Osteocyte (in vitro differentiated cells): ENCODE measurements at regions not wholly inside any gene's neighbourhood (a gene's known extent, or its start where the extent isn't known, plus 50 kb on each side); places are given as distances from the start of the nearest gene placed in this dataset.

Experiments
- DNase-seq: peaks from one replicate; pipeline ENCODE4 v3.0.0; 2021; ENCODE audit warnings: mixed read lengths; ENCODE audit not compliant: unreplicated experiment; ENCODE audit errors: extremely low spot score
- H3K27ac Mint-ChIP-seq: one replicate; pipeline ENCODE4 v1.8.0; 2021; ENCODE audit warnings: mild to moderate bottlenecking, mixed read lengths; ENCODE audit not compliant: unreplicated experiment
- H3K27me3 Mint-ChIP-seq: one replicate; pipeline ENCODE4 v1.8.0; 2021; ENCODE audit warnings: mixed read lengths; ENCODE audit not compliant: unreplicated experiment
- H3K36me3 Mint-ChIP-seq: one replicate; pipeline ENCODE4 v1.8.0; 2021; ENCODE audit warnings: mixed read lengths; ENCODE audit not compliant: unreplicated experiment
- H3K4me1 Mint-ChIP-seq: one replicate; pipeline ENCODE4 v1.8.0; 2021; ENCODE audit warnings: mixed read lengths; ENCODE audit not compliant: unreplicated experiment
- H3K4me3 Mint-ChIP-seq: one replicate; pipeline ENCODE4 v1.8.0; 2021; ENCODE audit warnings: mild to moderate bottlenecking, moderate library complexity, mixed read lengths; ENCODE audit not compliant: unreplicated experiment
- H3K9me3 Mint-ChIP-seq: one replicate; pipeline ENCODE4 v1.8.0; 2021; ENCODE audit warnings: mixed read lengths; ENCODE audit not compliant: unreplicated experiment
- TF ChIP-seq, protein P1 (sequence below): fragments of 200-600 bp; sonication (generic); IDR thresholded peaks from 2 replicates; pipeline ENCODE4 v1.5.0; 2021; ENCODE audit warnings: antibody characterized with exemption, mild to moderate bottlenecking, moderate library complexity

DNA sequence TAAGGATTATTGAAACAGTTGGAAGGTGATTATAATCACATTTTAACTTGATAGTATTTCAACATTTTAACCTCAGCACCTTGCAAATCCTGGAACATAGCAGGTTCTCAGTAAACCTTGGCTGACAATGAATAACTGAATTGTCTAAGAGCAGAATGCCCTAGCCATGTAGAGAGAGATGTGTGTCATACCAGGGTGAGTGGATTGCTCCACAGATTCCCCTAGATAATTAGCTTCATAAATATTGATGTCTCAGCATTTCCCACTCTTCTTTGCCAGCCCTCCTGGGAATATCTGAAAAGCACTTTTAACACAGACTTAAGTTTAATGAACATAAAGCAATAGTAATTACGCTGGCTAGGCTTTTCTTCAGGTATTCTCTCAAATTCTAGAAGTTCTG is 363.5 kb downstream of the MAN2A1 start:
- H3K27me3 Mint-ChIP-seq: no peaks in the 10 kb centered on the region
- no peaks in the 10 kb centered on the region for H3K36me3 Mint-ChIP-seq
- no peaks in the 10 kb centered on the region for H3K9me3 Mint-ChIP-seq
- H3K27ac Mint-ChIP-seq: no peak overlapping the region
- H3K4me3 Mint-ChIP-seq: no peak overlapping the region
- peaks cover 21% of the 10 kb centered on the region for H3K4me1 Mint-ChIP-seq
- no peak for DNase-seq
- TF ChIP-seq, protein P1, sequence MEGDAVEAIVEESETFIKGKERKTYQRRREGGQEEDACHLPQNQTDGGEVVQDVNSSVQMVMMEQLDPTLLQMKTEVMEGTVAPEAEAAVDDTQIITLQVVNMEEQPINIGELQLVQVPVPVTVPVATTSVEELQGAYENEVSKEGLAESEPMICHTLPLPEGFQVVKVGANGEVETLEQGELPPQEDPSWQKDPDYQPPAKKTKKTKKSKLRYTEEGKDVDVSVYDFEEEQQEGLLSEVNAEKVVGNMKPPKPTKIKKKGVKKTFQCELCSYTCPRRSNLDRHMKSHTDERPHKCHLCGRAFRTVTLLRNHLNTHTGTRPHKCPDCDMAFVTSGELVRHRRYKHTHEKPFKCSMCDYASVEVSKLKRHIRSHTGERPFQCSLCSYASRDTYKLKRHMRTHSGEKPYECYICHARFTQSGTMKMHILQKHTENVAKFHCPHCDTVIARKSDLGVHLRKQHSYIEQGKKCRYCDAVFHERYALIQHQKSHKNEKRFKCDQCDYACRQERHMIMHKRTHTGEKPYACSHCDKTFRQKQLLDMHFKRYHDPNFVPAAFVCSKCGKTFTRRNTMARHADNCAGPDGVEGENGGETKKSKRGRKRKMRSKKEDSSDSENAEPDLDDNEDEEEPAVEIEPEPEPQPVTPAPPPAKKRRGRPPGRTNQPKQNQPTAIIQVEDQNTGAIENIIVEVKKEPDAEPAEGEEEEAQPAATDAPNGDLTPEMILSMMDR: no peak

- Mint-ChIP-seq H3K4me3 (no peak overlapping the region), H3K9me3 (no peaks in the 10 kb centered on the region), H3K27me3 (no peaks in the 10 kb centered on the region), H3K36me3 (no peaks in the 10 kb centered on the region), H3K27ac (no peak overlapping the region), H3K4me1 (peaks cover 21% of the 10 kb centered on the region)
- DNase-seq: no peak
- TF ChIP-seq, protein P1: no peak
Observed at GRCh38 chr5:110053824-110054223, 364.1 kb downstream of the MAN2A1 start.

DNA sequence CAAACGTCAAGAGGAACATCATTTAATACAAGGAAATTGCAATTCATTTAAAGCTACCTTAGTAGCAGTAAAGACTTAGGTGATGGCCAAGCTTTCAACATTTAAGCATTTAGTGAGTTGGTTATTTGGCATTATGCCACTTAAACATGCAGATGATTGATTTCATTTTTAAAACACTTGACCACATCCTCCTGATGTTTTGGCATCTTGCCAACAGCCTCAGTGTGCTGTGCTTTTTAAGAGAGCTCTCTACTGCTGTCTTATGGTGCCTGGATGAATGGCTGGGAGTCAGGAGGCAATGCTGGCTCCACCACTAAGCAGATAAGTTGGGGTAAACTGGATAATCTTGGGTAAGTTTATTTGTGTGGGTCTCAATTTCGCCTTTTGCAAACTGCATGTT is 364.5 kb downstream of the MAN2A1 start:
- Mint-ChIP-seq H3K4me1 (peaks cover 21% of the 10 kb centered on the region), H3K9me3 (no peaks in the 10 kb centered on the region), H3K4me3 (no peak overlapping the region), H3K27me3 (no peaks in the 10 kb centered on the region), H3K27ac (no peak overlapping the region), H3K36me3 (no peaks in the 10 kb centered on the region)
- no peak for DNase-seq
- TF ChIP-seq, protein P1: peak; percentile 55

- DNase-seq: no peak
- TF ChIP-seq, protein P1: no peak
- Mint-ChIP-seq H3K9me3 (no peaks in the 10 kb centered on the region), H3K27ac (no peak overlapping the region), H3K4me1 (peaks cover 21% of the 10 kb centered on the region), H3K4me3 (no peak overlapping the region), H3K27me3 (no peaks in the 10 kb centered on the region), H3K36me3 (no peaks in the 10 kb centered on the region)
Observed at GRCh38 chr5:110055302-110055701, 365.6 kb downstream of the MAN2A1 start.

GRCh38 chr5:110056580-110057114 is 366.9 kb downstream of the MAN2A1 start:
- no peak for DNase-seq

More at GRCh38 chr5:110056580-110057114, 366.9 kb downstream of the MAN2A1 start:
- no peak overlapping the region for H3K27ac Mint-ChIP-seq
- no peaks in the 10 kb centered on the region for H3K36me3 Mint-ChIP-seq
- H3K4me3 Mint-ChIP-seq: no peak overlapping the region
- no peaks in the 10 kb centered on the region for H3K9me3 Mint-ChIP-seq
- TF ChIP-seq, protein P1: no peak
- H3K27me3 Mint-ChIP-seq: no peaks in the 10 kb centered on the region
- peaks cover 21% of the 10 kb centered on the region for H3K4me1 Mint-ChIP-seq
